HG03342 (cell line): ENCODE measurements at regions not wholly inside any gene's neighbourhood (a gene's known extent, or its start where the extent isn't known, plus 50 kb on each side); places are given as distances from the start of the nearest gene placed in this dataset.

Experiments
- ATAC-seq: cut with Tn5 transposase; IDR thresholded peaks from one replicate; pipeline ENCODE4 v1.9.1; 2021; ENCODE audit warnings: mild to moderate bottlenecking, moderate library complexity; ENCODE audit not compliant: unreplicated experiment

- ATAC-seq: no peak
Measured at GRCh38 chr7:33806298-33807154, 98.8 kb upstream of the BMPER start.

- ATAC-seq: no peak
Measured at GRCh38 chr7:33807155-33807530, 98.2 kb upstream of the BMPER start.

GRCh38 chr7:33807779-33808482, 97.4 kb upstream of the BMPER start:
- ATAC-seq: no peak

DNA sequence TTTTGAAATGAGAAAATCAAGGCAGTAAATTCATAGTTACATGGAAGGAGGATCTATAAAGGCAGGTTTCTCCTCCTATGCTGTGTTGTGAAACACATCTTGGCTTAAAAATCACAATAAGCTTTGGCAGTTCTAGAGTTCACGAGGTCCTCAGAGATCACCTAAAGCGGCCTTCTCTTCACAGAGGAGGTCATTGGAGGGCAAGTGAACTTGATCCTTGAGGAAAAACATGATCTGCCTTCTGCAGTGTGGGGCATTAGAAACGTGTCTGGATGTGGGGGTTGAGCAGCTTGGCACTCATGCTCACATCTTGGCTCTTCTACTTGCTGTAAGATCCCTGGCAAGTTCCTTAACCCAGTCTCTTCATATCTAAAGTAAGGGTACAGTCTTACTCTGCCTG, 96.1 kb upstream of the BMPER start:
- no peak for ATAC-seq

GRCh38 chr7:33810356-33810755, 95.0 kb upstream of the BMPER start:
- no peak for ATAC-seq

- no peak for ATAC-seq
Measured at GRCh38 chr7:33813331-33813730, 92.0 kb upstream of the BMPER start.

DNA sequence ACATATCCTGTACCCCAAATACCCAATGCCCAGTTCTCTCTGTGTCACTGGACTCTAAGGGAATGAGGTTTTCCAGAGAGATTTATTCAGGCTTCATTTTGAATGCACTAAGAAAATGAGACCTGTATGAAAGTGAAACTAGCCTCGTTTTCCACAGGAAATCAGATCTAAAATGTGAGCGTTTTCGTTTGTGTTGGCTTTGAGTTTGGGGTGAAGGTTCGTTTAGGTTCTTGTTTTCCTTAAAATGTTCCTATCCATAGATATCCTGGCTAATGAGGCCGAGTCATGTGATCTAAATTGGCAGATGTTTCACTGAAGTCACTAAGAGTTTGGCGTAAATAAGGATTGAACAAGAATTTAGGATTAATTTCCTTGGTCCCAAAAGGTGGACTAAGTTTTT, 90.9 kb upstream of the BMPER start:
- no peak for ATAC-seq

- no peak for ATAC-seq
Measured at GRCh38 chr7:33814936-33815335, 90.4 kb upstream of the BMPER start.

- ATAC-seq: no peak
Measured at GRCh38 chr7:33815336-33815735, 90.0 kb upstream of the BMPER start.

DNA sequence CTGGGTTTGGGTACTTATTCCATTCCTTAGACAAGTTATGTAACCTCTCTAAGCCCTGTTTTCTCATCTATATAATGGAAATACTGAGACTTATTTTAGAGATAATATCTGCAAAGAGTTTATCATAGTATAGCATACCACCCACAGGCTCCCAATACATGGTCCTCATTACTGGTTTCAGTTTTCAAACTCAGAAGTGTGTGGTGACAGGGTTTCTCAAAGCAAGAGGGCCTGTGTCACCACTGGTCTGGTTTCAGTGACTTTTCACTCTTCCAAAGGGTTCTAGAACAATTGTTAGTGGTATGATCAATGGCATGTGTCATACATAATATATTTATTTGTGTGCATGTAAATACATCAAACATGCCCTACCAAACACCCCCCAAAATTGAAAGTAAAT, 89.2 kb upstream of the BMPER start:
- ATAC-seq: no peak

DNA sequence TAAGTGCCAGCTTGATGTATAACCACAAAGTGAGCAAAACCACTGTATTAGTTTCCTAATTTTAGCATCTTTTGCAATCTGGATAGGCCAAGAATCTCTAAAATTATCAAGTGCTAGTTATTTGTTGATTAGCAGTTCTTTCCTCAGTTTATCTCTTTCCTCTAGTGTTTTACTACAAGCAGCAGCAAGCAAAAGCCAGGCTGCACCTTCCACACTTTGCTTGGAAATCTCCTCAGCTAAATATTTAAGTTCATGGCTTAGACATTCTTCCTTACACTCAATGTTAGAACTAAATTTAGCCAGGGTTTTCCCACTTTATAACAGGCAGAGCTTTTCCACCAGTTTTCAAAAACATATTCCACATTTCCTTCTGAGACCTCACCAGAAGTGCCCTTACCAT, 85.7 kb upstream of the BMPER start:
- ATAC-seq: no peak

DNA sequence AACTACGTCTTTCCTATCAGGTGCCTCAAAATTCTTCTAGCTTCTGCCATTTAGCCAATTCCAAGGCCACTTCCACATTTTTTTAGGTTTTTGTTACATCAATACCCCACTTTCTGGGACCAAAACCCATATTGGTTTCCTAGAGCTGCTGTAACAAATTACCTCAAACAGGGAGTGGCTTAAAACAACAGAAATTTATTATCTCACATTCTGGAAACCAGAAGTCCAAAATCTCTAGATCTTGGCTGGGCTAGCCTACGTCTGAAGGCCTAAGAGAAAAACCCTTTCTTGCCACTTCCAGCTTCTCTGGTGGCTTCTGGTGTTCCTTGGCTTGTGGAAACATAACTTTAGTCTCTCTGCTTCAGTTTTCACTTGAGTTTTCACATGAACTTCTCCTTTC, 85.1 kb upstream of the BMPER start:
- no peak for ATAC-seq

- ATAC-seq: no peak
Measured at GRCh38 chr7:33821970-33822369, 83.4 kb upstream of the BMPER start.

- ATAC-seq: no peak
Measured at GRCh38 chr7:33823913-33824312, 81.4 kb upstream of the BMPER start.

GRCh38 chr7:33824911-33825459, 80.4 kb upstream of the BMPER start:
- ATAC-seq: no peak

DNA sequence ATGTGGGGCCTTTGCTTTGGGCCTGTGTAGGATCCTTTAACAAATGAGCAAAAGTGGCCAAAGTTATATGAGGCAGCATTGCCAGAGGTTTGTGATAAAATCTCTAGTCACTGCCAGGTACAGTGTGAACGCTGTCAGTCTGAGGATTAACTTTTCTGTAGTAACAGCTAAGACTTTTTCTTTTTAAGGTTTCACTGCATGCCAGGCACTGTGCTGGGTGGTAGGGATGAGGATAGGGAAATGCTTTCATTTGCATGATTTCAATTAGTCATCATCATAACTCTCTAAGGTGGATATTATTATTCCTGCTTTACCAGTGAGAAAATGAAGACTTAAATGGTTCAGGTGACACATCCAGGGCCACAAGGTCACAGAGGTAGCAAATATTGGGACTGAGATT, 79.7 kb upstream of the BMPER start:
- ATAC-seq: no peak

- ATAC-seq: no peak
Measured at GRCh38 chr7:33829536-33829935, 75.8 kb upstream of the BMPER start.

DNA sequence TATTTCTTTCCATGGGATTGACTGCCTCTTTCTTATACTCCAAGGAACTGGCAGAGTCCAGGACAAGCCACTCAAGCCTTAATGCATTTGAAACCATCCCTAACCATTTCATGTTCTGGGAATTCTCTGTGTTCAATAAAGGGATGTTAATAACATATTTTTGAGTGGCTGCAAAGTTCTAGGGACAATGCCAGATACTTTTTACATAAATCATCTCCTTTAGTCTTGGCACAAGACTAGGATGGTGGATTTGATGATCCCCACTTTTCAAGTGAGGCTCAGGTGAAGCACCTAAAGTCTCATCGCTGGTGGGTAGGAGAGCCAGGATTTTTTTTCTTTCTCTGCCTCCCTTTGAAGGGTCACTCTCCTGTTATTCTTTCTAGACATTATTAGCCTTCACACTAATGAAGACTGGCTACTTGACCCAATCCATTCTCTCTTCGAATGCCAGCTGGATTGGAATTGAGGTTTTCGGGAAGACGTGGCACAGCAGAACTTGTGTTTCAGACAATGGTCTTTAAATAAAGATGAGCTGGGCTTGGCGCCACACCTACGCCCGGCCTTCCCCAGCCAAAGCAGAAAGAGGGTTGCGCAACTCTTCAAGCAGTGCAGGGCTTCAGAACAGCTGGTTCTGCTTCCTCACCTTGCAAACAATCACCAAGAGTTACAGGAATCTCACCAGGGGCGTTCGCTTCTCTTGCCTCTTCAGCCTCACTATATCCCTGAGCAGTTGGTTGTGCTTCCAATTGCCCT, 73.8 kb upstream of the BMPER start:
- ATAC-seq: no peak

GRCh38 chr7:33832271-33832721, 73.0 kb upstream of the BMPER start:
- no peak for ATAC-seq

GRCh38 chr7:33836797-33837355, 68.5 kb upstream of the BMPER start:
- ATAC-seq: no peak

GRCh38 chr7:33837356-33837851, 67.9 kb upstream of the BMPER start:
- ATAC-seq: no peak
